Left renal cortex interstitium (tissue), 4 donors: ENCODE measurements at regions not wholly inside any gene's neighbourhood (a gene's known extent, or its start where the extent isn't known, plus 50 kb on each side); places are given as distances from the start of the nearest gene placed in this dataset.
"Not testable (repeated sequence)": the region's sequence is repeated elsewhere in the genome, so short reads cannot be mapped to it uniquely, and the experiment has no call there.

ENCODE experiments used
- DNase-seq, 4 donors: peaks; one replicate each; pipeline ENCODE4 v3.0.0-alpha.2; 2013; ENCODE audit warnings: low read depth in 4 of 4, low spot score in 2 of 4, missing footprints in 1 of 4

- DNase-seq: no peak
Measured at GRCh38 chr5:99765011-99765410, 770.2 kb upstream of the FAM174A start.

- no peak for DNase-seq
Measured at GRCh38 chr5:99763021-99763774, 772.0 kb upstream of the FAM174A start.

- DNase-seq: no peak
Measured at GRCh38 chr5:99747342-99747741, 787.8 kb upstream of the FAM174A start.

GRCh38 chr5:99733146-99733545 is 802.0 kb upstream of the FAM174A start:
- not testable (repeated sequence) for DNase-seq

- not testable (repeated sequence) for DNase-seq
Measured at GRCh38 chr5:99730653-99731052, 801.8 kb upstream of the CHD1 start.

- DNase-seq: no peak
Measured at GRCh38 chr5:99724732-99725290, 796.0 kb upstream of the CHD1 start.

GRCh38 chr5:99721506-99721905 is 792.7 kb upstream of the CHD1 start:
- no peak for DNase-seq

GRCh38 chr5:99715921-99716320 is 787.1 kb upstream of the CHD1 start:
- no peak for DNase-seq

- DNase-seq: no peak
Measured at GRCh38 chr5:99706160-99706559, 777.4 kb upstream of the CHD1 start.

GRCh38 chr5:99702565-99702964 is 773.8 kb upstream of the CHD1 start:
- no peak for DNase-seq

- DNase-seq: no peak
Measured at GRCh38 chr5:99694884-99695283, 766.1 kb upstream of the CHD1 start.

GRCh38 chr5:99686538-99686937 is 757.7 kb upstream of the CHD1 start:
- no peak for DNase-seq

- no peak for DNase-seq
Measured at GRCh38 chr5:99675974-99676373, 747.2 kb upstream of the CHD1 start.

- no peak for DNase-seq
Measured at GRCh38 chr5:99674101-99674500, 745.3 kb upstream of the CHD1 start.

GRCh38 chr5:99664972-99665371 is 736.2 kb upstream of the CHD1 start:
- DNase-seq: no peak

- no peak for DNase-seq
Measured at GRCh38 chr5:99651298-99651697, 722.5 kb upstream of the CHD1 start.

GRCh38 chr5:99646011-99646647 is 717.3 kb upstream of the CHD1 start:
- no peak for DNase-seq

GRCh38 chr5:99644822-99645221 is 716.0 kb upstream of the CHD1 start:
- no peak for DNase-seq

GRCh38 chr5:99640646-99641045 is 711.8 kb upstream of the CHD1 start:
- DNase-seq: no peak

- DNase-seq: no peak
Measured at GRCh38 chr5:99639905-99640304, 711.1 kb upstream of the CHD1 start.

- no peak for DNase-seq
Measured at GRCh38 chr5:99636663-99637062, 707.9 kb upstream of the CHD1 start.
